ENCODE measurements at regions not wholly inside any gene's neighbourhood (a gene's known extent, or its start where the extent isn't known, plus 50 kb on each side); places are given as distances from the start of the nearest gene placed in this dataset.

DNA sequence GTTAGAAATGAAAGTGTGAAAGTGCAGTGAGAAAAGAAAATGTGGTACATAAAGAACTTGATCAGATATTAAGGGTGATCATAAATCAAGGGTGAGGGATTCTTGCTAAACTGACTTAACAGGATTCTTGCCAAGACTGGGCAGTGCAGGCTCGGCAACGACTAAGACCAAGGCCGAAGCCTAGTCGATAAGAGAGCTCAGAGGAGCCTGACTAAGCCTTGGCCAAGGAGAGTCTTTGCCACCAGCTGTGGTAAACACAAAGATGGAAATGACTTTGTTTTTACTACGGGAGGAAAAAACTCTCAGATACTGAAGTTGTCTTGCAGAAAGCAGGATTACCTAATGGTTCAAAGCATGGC is 196.6 kb downstream of the LY86 start:
- DNase-seq, result no peak

DNA sequence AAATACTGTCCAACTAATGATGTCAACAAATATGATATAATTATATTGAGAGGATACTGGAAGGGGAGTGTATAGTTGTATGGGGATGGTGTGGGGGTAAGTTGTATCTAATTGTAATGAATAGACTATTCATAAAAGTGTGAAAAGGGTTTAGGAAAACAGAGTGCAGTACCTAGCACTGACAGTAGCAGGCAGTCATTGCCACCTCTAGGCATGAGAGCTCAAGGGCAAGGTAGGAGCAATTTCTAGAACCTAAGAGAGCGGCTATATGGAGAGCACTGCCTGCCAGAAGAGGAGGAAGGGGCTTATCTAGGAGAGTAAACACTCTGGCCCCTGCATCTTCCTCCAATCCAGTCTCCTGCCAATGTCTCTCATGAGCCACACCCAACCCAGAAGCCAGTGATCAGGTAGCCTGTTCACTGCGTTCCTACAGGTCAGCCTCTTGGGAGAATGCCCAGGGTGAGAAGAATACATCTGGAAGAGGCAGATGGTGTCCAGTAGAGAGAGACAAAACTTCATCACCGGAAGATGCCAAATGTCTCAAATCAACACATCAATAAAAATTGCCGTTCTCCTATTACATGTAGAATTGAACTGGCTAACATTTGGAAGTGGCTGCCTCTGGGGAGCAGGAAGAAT is 200.0 kb downstream of the LY86 start:
- no peak for DNase-seq

DNA sequence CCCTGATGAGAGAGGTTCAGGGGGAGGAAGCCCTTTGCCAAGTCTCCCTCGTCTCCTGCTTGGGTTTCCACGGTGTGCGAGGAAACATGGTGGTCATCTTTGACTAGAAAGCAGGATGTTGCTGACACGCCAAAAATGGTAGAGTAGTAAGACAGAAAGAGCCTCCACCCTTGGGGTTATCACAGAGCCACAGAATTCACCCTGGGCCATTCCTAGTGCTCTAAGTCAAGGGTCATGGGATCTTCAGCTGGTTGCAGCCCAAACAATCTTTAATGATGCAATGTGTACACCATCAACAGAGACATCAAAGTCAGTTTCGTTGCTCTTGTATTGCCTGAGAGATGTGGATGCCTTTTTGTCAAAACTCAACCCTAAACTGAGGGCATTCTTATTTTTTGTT is 201.9 kb downstream of the LY86 start:
- DNase-seq, result no peak

DNA sequence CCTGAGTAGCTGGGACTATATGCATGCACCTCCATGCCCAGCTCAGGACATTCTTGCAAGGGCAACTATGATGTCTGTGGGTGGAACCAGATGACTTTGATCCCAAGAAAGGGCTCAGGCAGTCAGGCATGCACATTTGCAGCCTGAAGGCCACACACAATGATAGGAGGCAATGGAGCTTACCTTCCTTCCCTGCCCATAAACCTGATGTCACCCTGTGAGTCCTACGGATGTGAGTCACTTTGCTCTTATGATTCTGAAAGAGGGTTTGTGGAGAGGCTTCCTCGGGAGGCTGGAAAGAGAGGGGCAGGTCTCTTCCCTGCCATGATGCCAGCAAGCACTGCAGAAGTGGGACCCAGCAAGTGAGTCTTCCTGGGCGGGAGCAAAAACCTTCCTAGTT is 202.4 kb downstream of the LY86 start:
- DNase-seq, result no peak

DNA sequence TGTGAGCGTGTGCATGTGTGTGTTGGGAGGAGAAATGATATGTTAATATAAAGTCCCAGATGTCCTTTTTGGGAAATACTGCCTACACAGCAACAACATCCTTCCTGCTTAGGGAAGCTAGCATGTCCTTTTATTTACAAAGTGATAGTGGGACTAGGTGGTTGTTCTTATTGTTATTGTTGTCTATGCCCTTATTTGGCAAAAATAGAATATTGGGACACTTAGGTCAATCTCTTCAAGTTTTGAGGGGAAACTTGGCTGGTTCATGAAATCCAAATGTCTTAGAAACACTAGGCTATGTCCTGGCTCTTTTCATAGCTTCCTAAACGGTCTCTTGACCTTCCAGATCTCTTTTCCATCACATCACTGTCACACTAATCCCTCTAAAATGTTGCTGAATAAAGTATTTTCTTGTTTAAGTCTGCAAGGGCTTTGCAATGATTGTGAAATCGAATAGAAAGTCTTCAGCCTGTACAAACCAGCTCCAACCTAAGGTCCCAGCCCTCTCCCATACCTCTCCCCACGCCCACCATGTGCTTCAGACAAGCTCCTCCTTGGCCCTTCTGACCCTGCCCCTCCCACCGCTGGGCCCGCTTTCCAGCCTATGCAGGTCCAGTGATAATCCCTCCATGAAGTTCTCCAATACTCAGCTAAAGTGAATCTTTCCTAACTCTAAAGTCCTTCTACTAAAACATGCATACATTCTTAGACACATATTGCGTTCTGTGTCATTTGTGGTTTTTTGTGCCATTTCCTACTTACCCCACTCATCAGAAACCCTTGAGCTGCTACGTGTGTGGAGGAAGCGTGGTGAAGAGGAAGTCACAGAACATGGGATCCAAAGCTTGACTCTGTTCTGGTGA is 205.1 kb downstream of the LY86 start:
- no peak for DNase-seq

DNA sequence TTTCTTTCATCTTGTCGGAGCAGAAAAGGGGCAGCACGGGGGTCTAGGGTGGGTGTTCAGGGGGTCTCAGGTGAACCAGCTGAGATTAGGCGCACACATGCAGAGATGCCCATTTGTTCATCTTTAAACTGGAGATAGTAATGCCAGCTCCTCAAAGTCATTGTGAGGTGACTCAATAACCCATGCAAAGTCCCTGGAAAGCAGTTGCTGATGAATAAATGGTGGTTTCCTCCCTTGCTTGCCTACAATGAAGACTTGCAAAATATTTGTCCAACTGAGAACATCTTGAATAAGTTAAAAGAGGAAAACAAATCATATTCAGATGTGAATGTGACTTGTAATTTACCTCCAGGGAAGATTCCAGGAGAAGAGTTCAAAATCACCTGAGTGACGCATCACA is 206.9 kb downstream of the LY86 start:
- DNase-seq, result no peak

DNA sequence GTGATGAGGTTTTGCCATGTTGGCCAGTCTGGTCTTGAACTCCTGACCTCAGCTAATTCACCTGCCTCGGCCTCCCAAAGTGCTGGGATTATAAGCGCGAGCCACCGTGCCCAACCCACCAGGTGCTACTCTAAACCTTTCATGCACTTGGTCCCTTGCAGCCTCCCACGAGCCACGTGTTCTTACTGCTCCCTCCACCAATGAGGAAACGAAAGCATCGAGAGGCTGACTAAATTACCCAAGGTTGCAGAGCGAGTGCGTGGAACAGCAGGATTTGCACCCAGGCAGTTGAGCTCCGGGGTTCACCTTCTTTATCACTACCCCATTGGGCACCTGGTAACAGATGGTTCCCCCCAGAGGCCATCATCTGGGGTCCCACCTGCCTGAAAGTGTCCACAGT is 208.3 kb downstream of the LY86 start:
- no peak for DNase-seq

DNA sequence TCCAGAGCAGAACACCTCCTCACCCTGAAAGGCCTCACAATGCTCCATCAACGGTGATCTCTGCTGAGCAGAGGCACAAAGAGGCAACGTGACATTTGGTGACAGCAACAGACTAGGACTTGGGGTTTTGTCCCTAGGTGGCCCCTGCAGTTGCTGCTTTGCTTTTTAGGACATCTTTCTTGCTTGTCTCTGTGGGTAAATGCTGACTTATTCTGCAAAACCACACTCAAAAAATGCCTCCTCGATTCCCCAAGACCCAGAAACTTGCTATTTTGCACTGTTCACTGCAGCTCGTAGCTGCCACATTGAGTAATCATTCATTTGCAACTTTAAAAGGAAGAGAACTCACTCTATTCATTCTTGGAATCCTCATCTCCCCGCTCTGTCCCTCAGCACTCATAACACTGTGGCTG is 209.9 kb downstream of the LY86 start:
- no peak for DNase-seq

DNA sequence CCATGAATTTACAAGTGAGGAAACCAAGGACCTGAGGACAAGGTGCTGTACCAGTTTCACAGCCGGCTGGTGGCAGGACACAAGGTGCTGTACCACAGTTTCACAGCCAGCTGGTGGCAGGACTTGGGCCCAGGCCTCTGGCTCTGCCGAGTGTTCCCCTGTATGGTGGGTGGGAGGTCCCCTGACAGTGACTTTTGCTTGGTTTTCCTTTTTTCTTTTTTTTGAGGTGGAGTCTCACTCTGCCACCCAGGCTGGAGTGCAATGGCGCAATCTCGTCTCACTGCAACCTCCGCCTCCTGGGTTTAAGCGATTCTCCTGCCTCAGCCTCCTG is 212.4 kb downstream of the LY86 start:
- DNase-seq, result no peak

DNA sequence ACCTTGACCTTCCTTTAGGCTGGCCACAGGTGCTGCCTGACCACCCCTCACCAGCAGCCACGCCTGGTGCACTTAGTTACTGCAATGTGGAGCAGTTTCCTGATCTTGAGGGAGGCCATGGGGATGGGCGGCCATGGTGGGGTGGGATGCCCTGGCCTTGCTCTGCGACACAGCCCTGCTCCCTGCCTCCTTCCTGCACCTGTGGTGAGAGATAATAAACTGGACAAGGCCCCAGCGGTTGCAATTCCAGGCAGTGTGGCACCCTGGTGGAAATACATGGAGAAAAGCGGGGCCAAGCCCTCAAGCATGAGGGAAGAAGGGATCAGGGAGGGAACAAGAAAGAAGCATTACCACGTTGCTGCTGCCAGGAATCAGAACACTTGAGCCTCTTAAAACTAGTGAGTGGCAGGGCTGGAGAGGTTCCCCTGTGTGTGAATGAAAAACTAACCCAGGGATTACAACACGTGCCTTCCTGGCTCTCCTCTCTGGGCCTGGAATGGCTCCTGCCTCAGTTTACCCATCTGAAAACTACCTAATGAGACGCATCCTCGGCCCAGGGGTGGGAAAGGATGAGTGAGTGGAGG is 213.2 kb downstream of the LY86 start:
- DNase-seq, result no peak

DNA sequence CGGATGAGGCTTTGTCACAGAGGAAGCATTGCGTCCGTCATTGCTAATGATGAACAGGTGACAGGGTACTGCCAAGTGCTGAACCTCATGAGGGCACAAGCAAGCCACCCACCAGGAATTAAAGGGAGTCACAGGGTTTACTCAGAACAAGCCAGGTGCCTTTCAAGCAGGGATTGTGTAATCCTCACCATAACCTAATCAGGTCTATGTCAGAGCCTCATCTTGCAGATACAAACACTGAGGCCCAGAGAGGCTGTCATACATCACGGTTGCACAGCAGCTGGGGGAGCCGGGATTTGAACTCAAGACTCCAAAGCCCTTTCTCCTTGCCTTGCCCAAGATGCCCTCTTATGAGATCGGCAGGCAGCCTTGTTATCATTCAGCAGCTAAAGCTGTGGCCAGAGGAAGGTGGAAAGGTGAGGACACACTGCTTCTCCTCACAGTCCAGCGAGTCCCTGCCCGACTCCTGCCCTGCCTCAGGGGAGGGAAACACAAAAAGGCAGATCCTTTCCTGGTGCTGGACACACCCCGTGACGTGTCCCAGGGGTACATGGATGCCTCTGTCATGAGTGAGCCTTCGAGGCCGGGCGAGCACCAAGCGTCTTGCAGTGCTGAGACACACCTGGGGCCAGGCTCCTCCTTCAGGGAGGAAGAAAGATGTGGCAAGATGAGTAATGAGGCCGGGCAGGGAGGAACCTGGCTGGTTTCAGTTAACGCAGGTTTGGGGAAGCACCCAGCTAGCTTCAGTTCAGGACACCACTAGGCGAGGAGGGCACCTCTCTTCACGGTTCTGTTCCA is 214.9 kb downstream of the LY86 start:
- no peak for DNase-seq

DNA sequence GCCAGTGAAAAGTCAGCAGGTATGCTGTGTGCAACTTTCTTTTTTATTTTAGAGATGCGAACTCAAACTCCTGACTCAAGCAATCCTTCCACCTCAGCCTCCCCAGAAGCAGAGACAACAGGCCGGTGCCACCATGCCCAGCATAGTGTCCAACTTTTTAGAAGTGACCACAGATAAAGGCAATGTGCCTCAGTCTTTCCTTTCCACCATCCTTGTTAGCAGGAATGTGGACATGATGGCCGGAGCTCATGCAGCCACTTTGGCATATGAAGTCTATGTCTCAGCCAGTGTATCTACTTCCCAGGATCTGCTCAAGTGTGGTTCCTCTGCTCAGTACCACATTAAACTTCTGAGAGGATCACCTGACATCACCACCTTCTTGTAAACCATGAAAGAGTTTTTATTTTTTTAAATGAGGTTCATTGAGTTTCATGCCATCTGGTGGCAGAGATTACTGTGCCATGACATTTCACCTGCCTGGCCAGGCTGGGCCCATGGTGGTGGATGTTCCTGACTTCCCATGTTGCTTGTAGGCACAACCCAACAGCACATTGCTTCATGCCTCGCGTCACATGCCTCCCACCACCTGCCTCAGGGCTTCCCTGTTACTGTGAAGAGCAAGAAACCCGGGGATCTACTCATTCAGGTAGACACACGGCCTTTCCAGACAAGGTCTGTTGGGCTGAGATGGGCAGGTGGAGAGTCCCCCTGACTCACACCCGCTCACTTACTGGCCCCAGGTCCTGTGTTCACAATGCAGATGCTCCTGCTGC is 216.5 kb downstream of the LY86 start:
- DNase-seq, result no peak

DNA sequence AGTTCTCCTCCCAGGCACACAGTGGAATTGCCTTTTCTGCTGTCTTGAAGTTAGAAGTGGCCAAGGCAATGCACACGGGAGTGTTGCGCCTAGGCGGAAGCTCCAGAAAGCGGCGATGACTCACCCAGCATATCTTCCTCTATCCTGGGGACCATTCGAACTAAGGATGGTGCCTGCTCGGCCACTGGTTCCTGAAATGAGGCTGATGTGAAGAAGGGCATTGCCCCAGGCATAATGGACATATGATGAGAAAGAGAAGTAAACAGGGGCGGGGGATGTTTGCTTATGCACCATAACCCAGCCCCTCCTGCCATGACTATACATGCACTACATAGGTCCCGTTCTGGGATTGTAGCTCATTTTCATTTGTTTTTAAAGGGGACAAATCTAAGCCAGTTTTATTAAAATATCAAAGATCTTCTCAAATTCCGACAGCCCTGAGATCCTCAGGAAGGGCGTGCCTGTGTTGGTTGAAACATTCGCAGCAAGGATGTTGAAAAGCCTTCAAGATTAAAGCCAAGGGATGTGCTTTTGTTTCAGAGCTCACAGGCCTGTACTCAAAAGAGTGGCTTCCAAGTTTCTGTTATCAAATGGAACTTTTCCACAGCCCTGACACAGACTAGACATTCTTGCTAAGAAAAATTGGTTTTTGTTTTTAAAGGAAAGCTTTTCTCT is 218.5 kb downstream of the LY86 start:
- DNase-seq, result no peak

DNA sequence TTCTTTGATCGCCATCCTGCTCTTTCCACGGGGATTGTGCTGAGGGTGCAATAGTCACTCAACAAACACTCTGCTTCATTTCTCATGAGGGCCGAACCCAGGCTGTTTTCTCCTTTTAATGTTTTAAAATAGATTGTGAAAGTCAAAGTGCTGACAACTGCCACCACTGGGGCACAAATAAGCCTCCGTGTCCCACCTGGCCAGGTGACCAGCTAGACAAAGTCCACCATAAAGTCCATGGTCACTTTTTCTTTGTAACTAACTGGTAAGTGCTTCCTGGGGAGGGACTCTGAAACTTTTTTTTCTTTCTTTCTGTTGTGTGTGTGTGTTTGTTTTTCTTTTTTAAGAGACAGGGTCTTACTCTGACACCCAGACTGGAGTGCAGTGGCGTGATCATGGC is 219.8 kb downstream of the LY86 start:
- no peak for DNase-seq

DNA sequence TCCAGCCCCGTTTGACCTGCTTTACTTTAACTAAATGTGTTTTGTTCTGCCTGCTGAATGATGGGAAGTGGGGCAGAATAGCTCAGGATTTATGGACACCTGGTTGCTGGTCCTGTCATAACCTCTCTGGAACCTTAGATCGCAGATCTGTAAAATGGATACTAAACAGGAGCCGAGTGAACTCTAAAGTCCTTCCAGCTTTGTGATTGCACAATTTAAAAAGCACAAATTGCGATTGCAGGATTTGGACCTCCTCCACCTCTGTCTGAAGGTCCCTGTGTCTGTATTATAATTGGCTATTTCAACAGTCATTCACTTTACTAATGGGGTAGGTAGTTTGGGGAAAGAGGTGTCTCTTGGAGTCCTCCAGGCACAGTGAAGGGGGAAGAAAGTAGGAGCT is 220.4 kb downstream of the LY86 start:
- DNase-seq, result no peak

DNA sequence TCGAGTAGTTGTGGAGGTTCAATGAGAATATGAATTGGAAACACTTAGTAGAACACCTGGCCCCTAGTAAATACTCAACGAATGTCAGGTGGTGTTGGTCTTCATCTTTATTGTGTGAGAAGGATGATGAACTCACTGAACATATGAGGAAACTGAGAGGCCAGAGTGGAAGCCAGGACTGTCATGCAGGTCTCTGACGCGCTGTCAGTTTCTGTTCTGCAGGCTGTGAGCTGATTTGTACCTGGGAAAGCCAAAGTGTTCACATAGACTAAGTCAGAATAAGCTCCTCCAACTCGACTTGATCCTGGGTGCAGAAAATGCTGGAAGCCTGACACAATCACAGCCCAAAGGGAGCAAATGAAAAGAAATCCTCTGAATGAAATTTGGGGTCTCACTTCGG is 222.2 kb downstream of the LY86 start:
- DNase-seq, result no peak

DNA sequence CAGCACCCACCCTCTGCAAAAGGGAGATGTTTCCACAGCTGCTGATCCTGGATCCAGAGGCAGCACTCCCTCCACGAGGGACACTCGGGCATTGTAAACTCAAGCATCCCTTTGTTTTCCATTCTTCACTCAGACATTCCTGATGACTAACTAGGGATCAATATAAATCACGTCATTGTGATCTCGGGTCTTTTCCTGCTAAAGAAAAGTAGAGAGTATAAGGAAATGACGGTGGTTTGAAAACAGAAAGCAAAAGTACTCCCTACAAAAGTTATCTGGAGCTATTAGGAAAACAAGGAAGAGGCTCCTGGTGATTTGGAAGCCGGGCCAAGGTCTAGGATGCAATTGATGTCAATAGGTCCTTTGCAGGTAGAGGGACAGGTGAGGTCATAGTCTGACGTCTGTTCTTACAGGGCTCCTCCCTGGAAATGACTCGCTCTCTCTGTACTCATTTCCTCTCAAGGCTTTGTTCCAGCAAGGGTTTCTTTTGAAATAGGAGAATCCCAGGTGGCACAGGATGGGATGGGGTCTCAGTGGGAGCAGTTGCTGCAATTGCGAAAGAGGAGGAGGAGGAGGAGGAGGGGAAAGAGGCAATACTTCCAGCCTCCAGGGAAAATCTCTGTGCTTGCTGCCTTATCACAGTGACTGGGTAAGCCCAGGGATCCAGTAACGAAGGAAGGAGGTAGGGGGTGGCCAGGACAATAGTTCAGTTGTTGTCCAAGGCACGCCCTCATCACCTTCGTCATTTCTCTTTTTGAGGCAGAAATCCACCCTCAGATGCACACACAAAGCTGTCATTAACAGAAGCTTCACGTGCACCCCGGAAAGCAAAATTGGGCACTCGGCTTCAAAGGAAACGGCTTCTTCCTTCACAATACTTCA is 222.8 kb downstream of the LY86 start:
- peak in 1 of 2 experiments; percentile 49 for DNase-seq

DNA sequence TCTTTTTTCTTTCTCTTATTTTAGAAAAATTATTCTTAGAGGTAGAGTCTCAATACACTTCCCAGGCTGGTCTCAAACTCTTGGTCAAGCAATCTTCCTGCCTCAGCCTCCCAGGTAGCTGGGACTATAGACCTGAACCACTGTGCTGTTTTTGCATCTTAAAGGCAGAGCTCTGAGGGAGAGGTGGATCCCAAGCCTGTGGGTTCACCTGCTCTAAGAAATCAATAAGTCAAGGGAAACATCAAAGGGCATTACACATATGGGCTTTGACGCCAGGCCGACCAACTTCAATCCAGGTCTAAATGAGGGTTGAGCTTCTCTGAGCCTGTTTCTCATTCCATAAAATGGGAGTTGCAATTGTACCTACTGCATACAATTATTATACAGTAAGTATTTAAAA is 223.9 kb downstream of the LY86 start:
- DNase-seq, result no peak

DNA sequence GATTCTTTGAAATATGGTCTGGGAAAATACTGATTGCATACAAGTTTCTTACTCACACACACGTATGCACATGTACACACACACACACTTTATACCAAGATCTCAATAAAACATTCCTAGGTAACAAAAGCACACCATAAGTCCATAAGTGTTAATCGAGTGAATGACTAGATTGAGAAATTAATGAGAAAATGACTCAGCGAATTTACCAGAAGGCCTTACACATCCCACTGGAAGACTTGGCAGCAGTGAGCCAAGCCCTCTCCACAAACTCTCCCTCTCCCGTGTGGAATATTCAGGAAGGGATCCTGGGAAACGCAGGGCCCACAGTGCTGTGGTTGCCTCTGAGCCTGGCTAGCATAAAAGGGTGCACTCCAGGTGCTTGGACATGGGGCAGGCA is 227.2 kb downstream of the LY86 start:
- no peak for DNase-seq

DNA sequence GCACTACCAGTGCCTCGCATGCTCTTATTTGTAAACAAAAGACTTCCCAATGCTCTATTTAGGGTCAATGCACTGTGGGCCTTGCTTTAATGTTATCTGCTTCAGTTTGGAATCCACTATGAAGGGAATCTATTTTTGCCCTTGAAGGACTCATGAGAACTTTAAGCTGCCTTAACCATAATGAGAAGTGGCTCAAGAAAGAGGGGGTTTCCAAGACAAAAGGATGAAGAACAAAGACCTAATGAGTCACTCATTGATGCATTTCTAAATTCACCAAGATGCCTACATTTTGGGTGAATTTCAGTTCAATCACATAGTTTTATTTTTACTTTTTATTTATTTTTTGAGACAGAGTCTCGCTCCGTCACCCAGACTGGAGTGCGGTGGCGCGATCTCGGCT is 228.2 kb downstream of the LY86 start:
- DNase-seq, result no peak

DNA sequence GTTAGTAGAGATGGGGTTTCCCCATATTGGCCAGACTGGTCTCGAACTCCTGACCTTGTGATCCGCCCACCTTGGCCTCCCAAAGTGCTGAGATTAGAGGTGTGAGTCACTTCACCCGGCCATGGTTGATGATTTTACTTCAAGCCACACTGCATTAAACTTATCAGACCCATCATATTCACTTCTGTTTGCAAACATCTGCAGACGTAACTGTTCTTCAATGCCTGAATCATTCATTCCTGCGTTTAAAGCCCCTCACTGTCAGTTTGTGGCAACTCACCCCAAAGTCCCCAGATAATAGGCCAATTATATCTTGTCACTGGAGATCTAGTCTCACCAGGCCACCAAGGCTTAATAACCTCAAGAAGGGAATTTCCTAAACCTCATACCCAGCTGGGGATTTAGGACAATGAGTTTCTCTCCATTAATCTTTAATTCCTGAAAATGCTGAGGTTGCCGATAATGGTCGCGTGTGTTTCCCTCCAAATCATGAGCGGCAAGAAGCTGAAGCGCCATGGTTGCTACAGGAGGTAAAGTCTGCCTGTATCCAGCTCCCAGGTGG is 229.6 kb downstream of the LY86 start:
- DNase-seq, result no peak

All from NCI-H1930 (cell line).